ENCODE measurements at regions not wholly inside any gene's neighbourhood (a gene's known extent, or its start where the extent isn't known, plus 50 kb on each side); places are given as distances from the start of the nearest gene placed in this dataset.

- no peak overlapping the region for H3K4me3 ChIP-seq (ENCODE audit: low read depth, low read length)
- TF ChIP-seq CTCF (IDR thresholded peaks at IDR 0.05; ENCODE audit: low read depth, low read length) = no peak
Measured at GRCh38 chr20:60395991-60396390, 437.8 kb downstream of the CDH26 start.

GRCh38 chr20:60400567-60400966, 442.3 kb downstream of the CDH26 start:
- H3K4me3 ChIP-seq (ENCODE audit: low read depth, low read length) = no peak overlapping the region
- TF ChIP-seq CTCF (IDR thresholded peaks at IDR 0.05; ENCODE audit: low read depth, low read length) = no peak

GRCh38 chr20:60402189-60403058, 444.2 kb downstream of the CDH26 start:
- no peak for TF ChIP-seq CTCF (IDR thresholded peaks at IDR 0.05; ENCODE audit: low read depth, low read length)
- H3K4me3 ChIP-seq (ENCODE audit: low read depth, low read length) = no peak overlapping the region

GRCh38 chr20:60403105-60403741, 445.0 kb downstream of the CDH26 start:
- no peak overlapping the region for H3K4me3 ChIP-seq (ENCODE audit: low read depth, low read length)
- no peak for TF ChIP-seq CTCF (IDR thresholded peaks at IDR 0.05; ENCODE audit: low read depth, low read length)

- H3K4me3 ChIP-seq (ENCODE audit: low read depth, low read length) = no peak overlapping the region
- no peak for TF ChIP-seq CTCF (IDR thresholded peaks at IDR 0.05; ENCODE audit: low read depth, low read length)
Measured at GRCh38 chr20:60407011-60407771, 449.0 kb downstream of the CDH26 start.

GRCh38 chr20:60407938-60408337, 449.7 kb downstream of the CDH26 start:
- H3K4me3 ChIP-seq (ENCODE audit: low read depth, low read length) = no peak overlapping the region

More at GRCh38 chr20:60407938-60408337, 449.7 kb downstream of the CDH26 start:
- no peak for TF ChIP-seq CTCF (IDR thresholded peaks at IDR 0.05; ENCODE audit: low read depth, low read length)
